Astrocyte (in vitro differentiated cells and primary cell): ENCODE measurements at regions not wholly inside any gene's neighbourhood (a gene's known extent, or its start where the extent isn't known, plus 50 kb on each side); places are given as distances from the start of the nearest gene placed in this dataset.
"Not testable (repeated sequence)": the region's sequence is repeated elsewhere in the genome, so short reads cannot be mapped to it uniquely, and the experiment has no call there.

Source experiments
- DNase-seq: peaks from one replicate; pipeline ENCODE4 v3.0.0-alpha.2; 2010; ENCODE audit warnings: low read depth
- FAIRE-seq: peaks from 2 replicates; lab custom pipeline; 2011; peaks lifted over from hg19 to GRCh38; lab: Jason Lieb, UNC
- H2AFZ ChIP-seq: 2 replicates; pipeline ENCODE4 v1.6.0; 2012; ENCODE audit warnings: low read depth, low read length, inconsistent platforms
- H3K27ac ChIP-seq: 2 replicates; pipeline ENCODE4 v1.5.1; 2011; ENCODE audit warnings: low read depth, low read length, inconsistent platforms
- H3K27me3 ChIP-seq: 2 replicates; pipeline ENCODE4 v1.6.0; 2011; ENCODE audit warnings: low read length, inconsistent platforms; ENCODE audit not compliant: insufficient read depth
- H3K36me3 ChIP-seq: 2 replicates; pipeline ENCODE4 v1.5.1; 2011; ENCODE audit warnings: low read length, inconsistent platforms; ENCODE audit not compliant: insufficient read depth
- H3K4me1 ChIP-seq: 2 replicates; pipeline ENCODE4 v1.5.1; 2011; ENCODE audit warnings: low read length, inconsistent platforms; ENCODE audit not compliant: insufficient read depth
- H3K4me2 ChIP-seq: 2 replicates; pipeline ENCODE4 v1.6.0; 2012; ENCODE audit warnings: low read length, inconsistent platforms
- H3K4me3 ChIP-seq: 2 replicates; pipeline ENCODE4 v1.5.1; 2011; ENCODE audit warnings: low read depth, mild to moderate bottlenecking, low read length, inconsistent platforms; ENCODE audit not compliant: insufficient read depth
- H3K79me2 ChIP-seq: 2 replicates; pipeline ENCODE4 v1.6.0; 2012; ENCODE audit warnings: mild to moderate bottlenecking, low read length, inconsistent platforms; ENCODE audit not compliant: insufficient read depth
- H3K9ac ChIP-seq: 2 replicates; pipeline ENCODE4 v1.6.0; 2012; ENCODE audit warnings: mild to moderate bottlenecking, low read length, inconsistent platforms
- H3K9me3 ChIP-seq: 2 replicates; pipeline ENCODE4 v1.5.1; 2012; ENCODE audit warnings: low read depth, mild to moderate bottlenecking, low read length, inconsistent platforms; ENCODE audit not compliant: insufficient read depth
- H4K20me1 ChIP-seq: 2 replicates; pipeline ENCODE4 v1.6.0; 2012; ENCODE audit warnings: low read length, inconsistent platforms; ENCODE audit not compliant: insufficient read depth
- H3K27ac Mint-ChIP-seq: one replicate; pipeline ENCODE4 v1.8.0; 2021; ENCODE audit warnings: mild to moderate bottlenecking, mixed read lengths; ENCODE audit not compliant: unreplicated experiment
- H3K27me3 Mint-ChIP-seq: one replicate; pipeline ENCODE4 v1.8.0; 2021; ENCODE audit warnings: low read depth, mixed read lengths; ENCODE audit not compliant: unreplicated experiment
- H3K36me3 Mint-ChIP-seq: one replicate; pipeline ENCODE4 v1.8.0; 2021; ENCODE audit warnings: low read depth, mixed read lengths; ENCODE audit not compliant: unreplicated experiment
- H3K4me1 Mint-ChIP-seq: one replicate; pipeline ENCODE4 v1.8.0; 2021; ENCODE audit warnings: low read depth, mixed read lengths; ENCODE audit not compliant: unreplicated experiment
- H3K4me3 Mint-ChIP-seq: one replicate; pipeline ENCODE4 v1.8.0; 2021; ENCODE audit warnings: mild to moderate bottlenecking, moderate library complexity, mixed read lengths; ENCODE audit not compliant: unreplicated experiment
- H3K9me3 Mint-ChIP-seq: one replicate; pipeline ENCODE4 v1.8.0; 2021; ENCODE audit warnings: mild to moderate bottlenecking, mixed read lengths; ENCODE audit not compliant: unreplicated experiment
- CTCF ChIP-seq: IDR thresholded peaks from 2 replicates; pipeline ENCODE4 v1.5.1; 2011; ENCODE audit warnings: low read depth, mild to moderate bottlenecking, inconsistent platforms, low read length, moderate library complexity; ENCODE audit not compliant: insufficient read depth
- EZH2 ChIP-seq: IDR thresholded peaks from 2 replicates; pipeline ENCODE4 v1.6.1; 2012; ENCODE audit warnings: mild to moderate bottlenecking, low read length, inconsistent platforms; ENCODE audit not compliant: insufficient read depth

- H3K27me3 ChIP-seq = no peaks in the 10 kb centered on the region
- no peak for TF ChIP-seq CTCF
- TF ChIP-seq EZH2 = no peak
- Mint-ChIP-seq H3K27ac (no peak overlapping the region), H3K27me3 (peaks cover 6% of the 10 kb centered on the region), H3K36me3 (no peaks in the 10 kb centered on the region), H3K9me3 (no peaks in the 10 kb centered on the region), H3K4me1 (no peaks in the 10 kb centered on the region), H3K4me3 (no peak overlapping the region)
- no peak overlapping the region for H3K27ac ChIP-seq
- H4K20me1 ChIP-seq = no peaks in the 10 kb centered on the region
- H3K4me2 ChIP-seq = no peak overlapping the region
- H3K9me3 ChIP-seq = no peaks in the 10 kb centered on the region
- H2AFZ ChIP-seq = no peak overlapping the region
- FAIRE-seq (no peak), DNase-seq (no peak)
- H3K4me1 ChIP-seq = no peaks in the 10 kb centered on the region
- no peak overlapping the region for H3K4me3 ChIP-seq
- H3K9ac ChIP-seq = no peak overlapping the region
- H3K36me3 ChIP-seq = no peaks in the 10 kb centered on the region
- no peaks in the 10 kb centered on the region for H3K79me2 ChIP-seq
These were observed 100.3 kb downstream of the DNAJB9 start for GRCh38 chr7:108669958-108670357.

GRCh38 chr7:108673699-108674098 lies 104.0 kb downstream of the DNAJB9 start:
- FAIRE-seq, H3K36me3 Mint-ChIP-seq, H3K4me3 ChIP-seq, H3K4me3 Mint-ChIP-seq, H2AFZ ChIP-seq, H3K79me2 ChIP-seq, H3K9me3 ChIP-seq, H3K9me3 Mint-ChIP-seq, H3K9ac ChIP-seq, DNase-seq, H3K36me3 ChIP-seq, H3K4me1 Mint-ChIP-seq, H3K27me3 Mint-ChIP-seq, H3K27ac Mint-ChIP-seq, H4K20me1 ChIP-seq, H3K27me3 ChIP-seq, H3K4me1 ChIP-seq, H3K27ac ChIP-seq, H3K4me2 ChIP-seq: not testable (repeated sequence)

- peaks cover 3% of the 10 kb centered on the region for H3K4me1 ChIP-seq
- TF ChIP-seq CTCF = no peak
- no peak for TF ChIP-seq EZH2
- no peak overlapping the region for H3K4me3 ChIP-seq
- no peak overlapping the region for H2AFZ ChIP-seq
- peak overlapping the region; percentile 1 for H3K4me2 ChIP-seq
- no peaks in the 10 kb centered on the region for H3K79me2 ChIP-seq
- no peaks in the 10 kb centered on the region for H3K4me1 Mint-ChIP-seq
- no peak overlapping the region for H3K27ac ChIP-seq
- no peaks in the 10 kb centered on the region for H3K27me3 Mint-ChIP-seq
- no peaks in the 10 kb centered on the region for H3K9me3 ChIP-seq
- no peaks in the 10 kb centered on the region for H3K36me3 ChIP-seq
- H3K9me3 Mint-ChIP-seq = no peaks in the 10 kb centered on the region
- no peaks in the 10 kb centered on the region for H3K36me3 Mint-ChIP-seq
- DNase-seq = no peak
- H3K27me3 ChIP-seq = no peaks in the 10 kb centered on the region
- no peak overlapping the region for H3K4me3 Mint-ChIP-seq
- no peaks in the 10 kb centered on the region for H4K20me1 ChIP-seq
- H3K27ac Mint-ChIP-seq = no peak overlapping the region
- H3K9ac ChIP-seq = no peak overlapping the region
- FAIRE-seq = no peak
These were observed 115.0 kb downstream of the DNAJB9 start for GRCh38 chr7:108684629-108685028.
